Fibroblast of the aortic adventitia (primary cell): ENCODE measurements at regions not wholly inside any gene's neighbourhood (a gene's known extent, or its start where the extent isn't known, plus 50 kb on each side); places are given as distances from the start of the nearest gene placed in this dataset.

Experiments
- DNase-seq: peaks from one replicate; pipeline ENCODE4 v3.0.0-alpha.2; 2010; ENCODE audit warnings: low read depth
- H3K4me3 ChIP-seq: 2 replicates; pipeline ENCODE4 v1.5.1; 2011; ENCODE audit warnings: low read depth, mild to moderate bottlenecking, control low read depth, low read length, moderate library complexity
- CTCF ChIP-seq: IDR thresholded peaks from 2 replicates; pipeline ENCODE4 v1.5.1; 2011; ENCODE audit warnings: mild to moderate bottlenecking, low read length, control low read depth, inconsistent platforms; ENCODE audit not compliant: insufficient read depth

DNA sequence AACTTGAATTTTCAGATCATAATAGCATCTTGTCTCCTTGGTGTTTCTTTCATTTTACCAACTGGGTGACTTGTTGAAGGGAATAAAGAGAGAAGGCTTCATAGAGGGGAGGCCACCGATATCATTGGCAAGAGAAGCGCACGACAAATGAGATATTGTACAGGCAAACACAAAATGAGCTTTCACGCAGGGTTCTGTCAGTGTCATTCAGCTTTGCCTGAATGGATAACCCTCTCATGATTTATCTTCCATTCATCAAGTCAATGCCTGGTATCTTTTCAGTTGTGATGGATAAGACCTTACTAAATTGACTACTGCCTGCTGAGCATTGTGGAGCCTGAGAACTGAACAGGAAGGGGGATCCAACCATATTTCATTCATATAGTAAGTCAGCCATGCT, 188.6 kb upstream of the EPHA3 start:
- H3K4me3 ChIP-seq = no peak overlapping the region
- DNase-seq = no peak
- no peak for TF ChIP-seq CTCF

- TF ChIP-seq CTCF = no peak
- H3K4me3 ChIP-seq = no peak overlapping the region
- no peak for DNase-seq
Measured at GRCh38 chr3:88921986-88922385, 185.4 kb upstream of the EPHA3 start.

- no peak for DNase-seq
- TF ChIP-seq CTCF = no peak
- no peak overlapping the region for H3K4me3 ChIP-seq
Measured at GRCh38 chr3:88926221-88926620, 181.2 kb upstream of the EPHA3 start.

DNA sequence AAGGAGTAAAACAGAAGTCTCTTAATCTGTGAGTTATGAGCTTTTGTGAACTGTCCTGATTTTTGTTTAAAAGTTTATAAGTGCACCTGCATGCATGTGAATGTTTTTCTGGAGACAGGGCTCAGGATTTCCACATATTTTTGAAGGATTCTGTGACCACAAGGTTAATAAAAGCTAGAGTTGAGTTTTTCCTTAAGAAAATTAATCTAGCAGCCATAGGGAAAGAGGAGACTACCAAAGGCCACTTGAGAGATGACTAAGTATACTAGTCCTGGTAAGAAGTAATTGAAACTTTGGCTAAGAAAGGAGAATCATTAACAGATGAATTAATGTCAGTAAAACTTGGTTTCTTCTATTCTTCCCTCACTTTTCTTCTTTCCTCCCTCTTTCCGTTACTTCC, 176.8 kb upstream of the EPHA3 start:
- no peak for DNase-seq
- H3K4me3 ChIP-seq = no peak overlapping the region
- TF ChIP-seq CTCF = no peak

- H3K4me3 ChIP-seq = no peak overlapping the region
- no peak for TF ChIP-seq CTCF
- DNase-seq = no peak
Measured at GRCh38 chr3:88936831-88937230, 170.6 kb upstream of the EPHA3 start.

DNA sequence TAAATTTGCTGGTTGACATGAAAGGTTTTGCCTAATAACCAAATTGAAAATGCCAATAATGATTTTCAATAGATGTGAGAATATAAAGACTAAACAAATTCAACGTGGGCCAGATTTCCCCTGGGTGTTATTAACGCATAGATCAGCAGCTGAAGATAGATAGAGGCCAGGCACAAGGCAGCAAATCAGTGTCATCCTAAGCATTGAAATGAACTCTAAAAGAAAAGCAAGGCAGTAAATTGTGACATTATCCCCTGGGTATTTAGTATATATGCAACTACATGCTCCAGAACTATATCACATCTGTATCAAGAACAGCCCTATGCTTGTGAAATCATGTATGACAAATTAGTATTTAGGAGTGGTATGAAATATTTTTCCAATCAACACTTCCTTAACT, 167.1 kb upstream of the EPHA3 start:
- H3K4me3 ChIP-seq = no peak overlapping the region
- TF ChIP-seq CTCF = no peak
- DNase-seq = no peak

DNA sequence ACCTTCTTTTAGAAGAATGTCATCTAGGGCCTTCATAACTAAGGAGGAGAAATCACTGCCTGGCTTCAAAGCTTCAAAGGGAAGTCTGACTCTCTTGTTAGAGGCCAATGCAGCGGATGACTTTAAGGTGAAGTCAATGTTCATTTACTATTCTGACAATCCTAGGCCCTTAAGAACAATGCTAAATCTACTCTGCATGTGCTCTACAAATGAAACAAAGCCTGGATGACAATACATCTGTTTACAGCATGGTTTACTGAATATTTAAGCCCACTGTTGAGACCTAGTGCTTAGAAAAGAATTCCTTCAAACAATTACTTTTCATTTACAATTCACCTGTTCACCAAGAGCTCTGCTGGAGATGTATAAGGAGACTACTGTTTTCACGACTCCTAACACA, 160.4 kb upstream of the EPHA3 start:
- no peak for DNase-seq
- no peak overlapping the region for H3K4me3 ChIP-seq
- no peak for TF ChIP-seq CTCF
